ENCODE measurements at regions not wholly inside any gene's neighbourhood (a gene's known extent, or its start where the extent isn't known, plus 50 kb on each side); places are given as distances from the start of the nearest gene placed in this dataset.

GRCh38 chr5:144028636-144029035 lies 141.8 kb downstream of the YIPF5 start:
- no peak overlapping the region for H3K4me2 ChIP-seq (ENCODE audit: control insufficient read depth, insufficient read depth)
- ChIA-PET CTCF (no interaction called here), RAD21 (ENCODE audit: unreplicated experiment) (no interaction called here), POLR2A (interaction anchor here (0.5 kb wide), 1 partner anchor 1969 kb away, joined by 3 read pairs; no protein-coding TSS in a partner anchor), SMC1A (ENCODE audit: uncharacterized antibody, unreplicated experiment) (no interaction called here)
- ATAC-seq (no peak), DNase-seq (ENCODE audit: low read depth, low spot score) (no peak), FAIRE-seq (no peak)
- no peak overlapping the region for H3K9ac ChIP-seq (ENCODE audit: control insufficient read depth, insufficient read depth, low read length)
- H2AFZ ChIP-seq (ENCODE audit: control insufficient read depth, low read depth, low read length): no peak overlapping the region
- H3K4me1 ChIP-seq (ENCODE audit: control insufficient read depth, insufficient read depth, low read length): no peaks in the 10 kb centered on the region
- no peaks in the 10 kb centered on the region; a peak in 1 of 4 replicates for H3K27me3 ChIP-seq (replicated peaks in 1 of 2; ENCODE audit: control insufficient read depth in 2 of 2, insufficient read depth in 2 of 2, low read length in 1 of 2)
- H3K27ac ChIP-seq (ENCODE audit: control insufficient read depth, insufficient read depth): no peak overlapping the region
- no peaks in the 10 kb centered on the region for H4K20me1 ChIP-seq (ENCODE audit: control insufficient read depth, insufficient read depth)
- no peak overlapping the region for H3K4me3 ChIP-seq
- TF ChIP-seq NFIC (IDR thresholded peaks at IDR 0.05; ENCODE audit: low read depth, low read length): no peak
- TF ChIP-seq HDGF (IDR thresholded peaks at IDR 0.05): no peak
- no peak for TF ChIP-seq CHD1 (IDR thresholded peaks at IDR 0.05; ENCODE audit: low read depth, low read length)
- no peak for TF ChIP-seq ZNF622 (IDR thresholded peaks at IDR 0.05)
- TF ChIP-seq ZZZ3 (IDR thresholded peaks at IDR 0.05; ENCODE audit: control insufficient read depth, insufficient read length, low read depth): no peak
- no peak for TF ChIP-seq ZBTB33 (IDR thresholded peaks at IDR 0.05)
- no peak for TF ChIP-seq BMI1 (IDR thresholded peaks at IDR 0.05; ENCODE audit: borderline replicate concordance)
- TF ChIP-seq IKZF2 (IDR thresholded peaks at IDR 0.05): no peak
- TF ChIP-seq STAT3 (IDR thresholded peaks at IDR 0.05; ENCODE audit: low read depth, low read length): no peak
- TF ChIP-seq MTA2 (IDR thresholded peaks at IDR 0.05; ENCODE audit: low read depth): no peak
- TF ChIP-seq RAD51 (IDR thresholded peaks at IDR 0.05): no peak
- TF ChIP-seq MTA3 (IDR thresholded peaks at IDR 0.05; ENCODE audit: borderline replicate concordance, low read length): no peak
- no peak for TF ChIP-seq RAD21 (IDR thresholded peaks at IDR 0.05; ENCODE audit: insufficient read depth, low read depth, low read length)
- no peak for TF ChIP-seq EGR1 (IDR thresholded peaks at IDR 0.05; ENCODE audit: borderline replicate concordance in 1 of 2, low read depth in 2 of 2, low read length in 2 of 2)
- TF ChIP-seq POLR2AphosphoS2 (IDR thresholded peaks at IDR 0.05; ENCODE audit: low read depth, low read length): no peak
- no peak for TF ChIP-seq CREB1 (IDR thresholded peaks at IDR 0.05; ENCODE audit: low read depth)
- H3K79me2 ChIP-seq (ENCODE audit: control insufficient read depth, insufficient read depth, low read length): no peaks in the 10 kb centered on the region
- no peaks in the 10 kb centered on the region for H3K36me3 ChIP-seq (ENCODE audit: control insufficient read depth in 2 of 2, insufficient read depth in 2 of 2, low read length in 1 of 2)
- no TSS peak for BruUV-seq (replicated peaks)
- no peaks in the 10 kb centered on the region for H3K9me3 ChIP-seq (replicated peaks; ENCODE audit: control insufficient read depth, insufficient read depth, low read length)
- WGBS (ENCODE audit: insufficient coverage, insufficient replicate concordance, low lambda C conversion rate, missing lambda C conversion rate): 26% methylated on average over 2 of the region's 2 CpGs
- in situ Hi-C loops (cut with MboI): no loop called here
- intact Hi-C loops (cut with micrococcal nuclease; ENCODE audit: unreplicated experiment): no loop called here

Measured in GM12878 (cell line).